ENCODE measurements at regions not wholly inside any gene's neighbourhood (a gene's known extent, or its start where the extent isn't known, plus 50 kb on each side); places are given as distances from the start of the nearest gene placed in this dataset.

DNA sequence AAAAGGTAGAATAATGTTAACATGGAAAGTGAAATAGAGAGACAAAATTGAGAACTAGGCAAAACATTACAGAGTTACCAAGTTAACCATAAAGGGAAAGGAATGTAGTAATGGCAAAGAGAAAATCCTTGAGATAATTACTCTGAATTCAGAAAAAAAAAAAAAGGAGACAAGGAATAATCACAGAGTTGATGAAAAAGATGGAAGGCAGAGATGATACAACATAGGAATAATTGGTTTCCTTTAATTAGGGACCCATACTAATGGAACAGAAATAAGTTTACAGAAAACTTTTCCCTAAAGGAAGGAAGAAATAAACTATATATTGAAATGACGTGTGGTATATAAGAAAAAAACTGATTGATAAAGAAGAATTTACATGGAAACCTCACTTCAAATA lies 254.1 kb upstream of the FBXL7 start (continued):
- TF ChIP-seq SIN3A (conservative IDR thresholded peaks at IDR 0.05 in 1 of 2, IDR thresholded peaks at IDR 0.05 in 1 of 2; ENCODE audit: low read depth in 1 of 2, low read length in 2 of 2): no peak
- TF ChIP-seq CEBPB (IDR thresholded peaks at IDR 0.05; ENCODE audit: low read depth, low read length): no peak
- TF ChIP-seq ZNF274 (IDR thresholded peaks at IDR 0.05; ENCODE audit: borderline replicate concordance, extremely low read depth, low read length): no peak
- TF ChIP-seq SIX5 (IDR thresholded peaks at IDR 0.05; ENCODE audit: low read depth, low read length): no peak
- no peak for TF ChIP-seq RXRA (IDR thresholded peaks at IDR 0.05; ENCODE audit: insufficient read depth, low read depth, low read length)
- no peak for TF ChIP-seq JUND (IDR thresholded peaks at IDR 0.05; ENCODE audit: low read length)
- TF ChIP-seq, protein P1, sequence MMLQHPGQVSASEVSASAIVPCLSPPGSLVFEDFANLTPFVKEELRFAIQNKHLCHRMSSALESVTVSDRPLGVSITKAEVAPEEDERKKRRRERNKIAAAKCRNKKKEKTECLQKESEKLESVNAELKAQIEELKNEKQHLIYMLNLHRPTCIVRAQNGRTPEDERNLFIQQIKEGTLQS (IDR thresholded peaks at IDR 0.05; ENCODE audit: insufficient read depth, low read depth, low read length): no peak
- TF ChIP-seq EGR1 (IDR thresholded peaks at IDR 0.05; ENCODE audit: borderline replicate concordance, low read depth, low read length): no peak
- no peak for TF ChIP-seq BRCA1 (IDR thresholded peaks at IDR 0.05; ENCODE audit: low read depth, low read length)
- no peak for TF ChIP-seq POLR2AphosphoS5 (IDR thresholded peaks at IDR 0.05; ENCODE audit: low read depth, low read length)
- no peak for TF ChIP-seq GTF2F1 (IDR thresholded peaks at IDR 0.05; ENCODE audit: borderline replicate concordance, low read depth, low read length)

Measured in H1 (cell line).